GM23248 (cell line): ENCODE measurements at regions not wholly inside any gene's neighbourhood (a gene's known extent, or its start where the extent isn't known, plus 50 kb on each side); places are given as distances from the start of the nearest gene placed in this dataset.

Experiments used
- EZH2 ChIP-seq: fragments of 200-600 bp; sonication (generic); IDR thresholded peaks from 2 replicates; pipeline ENCODE4 v1.6.1; 2018; ENCODE audit warnings: antibody characterized with exemption, mild to moderate bottlenecking; ENCODE audit not compliant: insufficient read depth, poor library complexity, severe bottlenecking
- EZH2phosphoT487 ChIP-seq: fragments of 200-600 bp; sonication (generic); IDR thresholded peaks from 2 replicates; pipeline ENCODE4 v1.6.1; 2018; ENCODE audit warnings: antibody characterized with exemption, moderate library complexity, mild to moderate bottlenecking, low read depth; ENCODE audit not compliant: insufficient read depth

DNA sequence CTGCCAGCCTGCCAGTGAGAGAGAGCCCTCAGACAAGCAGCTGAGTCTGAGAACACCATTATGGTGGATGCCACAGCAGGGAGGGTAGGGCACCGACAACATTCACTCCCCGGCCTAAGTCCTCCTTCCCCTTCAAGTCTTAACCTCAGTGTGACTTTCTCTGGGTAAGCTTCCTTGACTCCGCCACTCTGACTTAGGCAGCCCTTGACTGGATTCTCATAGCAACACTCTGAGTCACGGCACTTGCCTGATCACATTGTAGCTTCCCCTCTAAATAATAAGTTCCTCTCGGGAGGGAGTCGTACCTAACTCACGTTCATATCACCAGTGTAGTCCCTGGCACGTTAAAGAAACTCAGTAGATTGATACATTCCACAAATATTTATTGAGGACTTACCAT lies 180.5 kb downstream of the FOXB1 start:
- TF ChIP-seq EZH2phosphoT487 (no peak), EZH2 (no peak)
